HG03159 (cell line): ENCODE measurements at regions not wholly inside any gene's neighbourhood (a gene's known extent, or its start where the extent isn't known, plus 50 kb on each side); places are given as distances from the start of the nearest gene placed in this dataset.

Experiments
- ATAC-seq: cut with Tn5 transposase; IDR thresholded peaks from one replicate; pipeline ENCODE4 v1.9.1; 2021; ENCODE audit warnings: mild to moderate bottlenecking, moderate library complexity; ENCODE audit not compliant: unreplicated experiment

DNA sequence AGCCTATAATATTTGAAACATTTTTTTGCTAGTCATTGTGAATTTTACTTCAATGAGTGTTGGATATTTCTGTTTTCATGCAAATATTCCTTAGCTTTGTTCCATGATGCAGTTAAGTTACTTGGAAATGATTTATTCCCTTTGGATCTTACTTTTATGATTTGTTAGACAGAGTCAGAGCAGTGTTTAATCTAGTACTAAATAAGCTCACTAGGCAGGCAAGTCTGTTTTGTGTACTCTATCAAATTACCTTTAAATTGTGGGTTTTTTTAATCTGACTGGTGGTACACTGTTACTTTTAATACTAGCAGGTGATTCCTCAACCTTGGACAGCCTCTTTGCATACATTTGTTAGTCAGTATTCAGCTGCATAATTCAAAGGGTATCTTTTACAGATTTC lies 173.3 kb upstream of the MBNL1 start:
- ATAC-seq, result no peak

GRCh38 chr3:152096280-152096906 lies 172.3 kb upstream of the MBNL1 start:
- no peak for ATAC-seq

- ATAC-seq, result no peak
Observed at GRCh38 chr3:152097120-152097519, 171.6 kb upstream of the MBNL1 start.

GRCh38 chr3:152097770-152098169 lies 171.0 kb upstream of the MBNL1 start:
- no peak for ATAC-seq

- peak; percentile 96 for ATAC-seq
Observed at GRCh38 chr3:152100491-152101132, 168.1 kb upstream of the MBNL1 start.

- no peak for ATAC-seq
Observed at GRCh38 chr3:152102410-152102809, 166.3 kb upstream of the MBNL1 start.

DNA sequence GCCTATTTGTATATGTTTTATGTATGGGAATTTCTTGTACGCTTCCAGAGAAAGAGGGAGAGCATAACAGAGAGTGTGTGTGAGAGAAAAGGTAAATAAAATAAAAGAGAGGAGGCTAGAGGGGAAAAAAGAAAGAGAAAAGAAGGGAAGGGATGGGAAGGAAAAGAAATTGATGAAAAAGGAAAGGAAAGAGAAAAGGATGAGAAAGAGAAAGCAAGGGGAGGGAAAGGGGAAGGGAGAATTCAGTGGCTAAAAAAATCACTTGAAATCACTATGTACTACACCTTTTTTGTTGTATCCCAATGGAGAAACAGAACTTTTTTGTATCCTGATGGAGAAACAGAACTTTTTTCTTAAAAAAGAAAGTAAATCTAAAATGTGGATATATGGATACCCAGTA lies 165.5 kb upstream of the MBNL1 start:
- ATAC-seq, result no peak

GRCh38 chr3:152104847-152105415 lies 163.8 kb upstream of the MBNL1 start:
- no peak for ATAC-seq

DNA sequence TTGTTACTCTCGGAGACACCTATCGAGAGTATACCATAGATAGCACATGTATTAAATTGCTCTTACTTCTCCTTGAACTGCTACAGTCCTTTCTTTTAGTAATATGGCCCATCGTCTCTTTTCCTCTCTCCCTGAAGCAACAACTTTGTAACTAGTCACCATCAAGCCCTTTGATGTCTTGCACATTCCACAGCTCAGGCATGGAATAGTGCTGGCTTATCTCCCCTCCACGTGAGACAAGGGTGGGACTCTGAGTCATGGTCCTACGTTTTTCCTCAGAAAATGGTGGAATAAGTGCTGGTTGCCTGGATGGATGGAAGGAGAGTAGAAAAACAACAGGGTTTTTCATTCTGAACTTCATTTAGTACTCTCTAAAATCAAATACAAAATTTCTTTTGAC lies 163.3 kb upstream of the MBNL1 start:
- ATAC-seq, result no peak

DNA sequence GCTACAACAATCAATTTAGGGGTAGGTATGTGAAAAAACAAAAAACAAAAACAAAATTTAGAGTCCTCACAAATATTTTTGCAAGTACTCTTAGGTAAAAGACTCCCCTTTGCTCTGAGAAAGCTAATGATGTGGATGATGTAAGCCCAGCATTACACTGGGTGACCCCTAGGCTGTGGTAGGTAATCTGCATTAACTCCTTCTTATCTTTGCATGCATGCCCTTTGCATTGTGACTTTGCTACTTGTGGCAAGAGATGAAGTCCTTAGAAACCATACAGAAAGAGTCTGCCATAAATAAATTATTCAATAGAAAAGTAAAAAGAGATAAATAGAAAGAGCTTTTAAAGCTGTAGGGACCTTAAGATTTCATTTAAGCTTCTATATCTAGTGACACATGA lies 159.7 kb upstream of the MBNL1 start:
- no peak for ATAC-seq

GRCh38 chr3:152113413-152113812 lies 155.3 kb upstream of the MBNL1 start:
- no peak for ATAC-seq

DNA sequence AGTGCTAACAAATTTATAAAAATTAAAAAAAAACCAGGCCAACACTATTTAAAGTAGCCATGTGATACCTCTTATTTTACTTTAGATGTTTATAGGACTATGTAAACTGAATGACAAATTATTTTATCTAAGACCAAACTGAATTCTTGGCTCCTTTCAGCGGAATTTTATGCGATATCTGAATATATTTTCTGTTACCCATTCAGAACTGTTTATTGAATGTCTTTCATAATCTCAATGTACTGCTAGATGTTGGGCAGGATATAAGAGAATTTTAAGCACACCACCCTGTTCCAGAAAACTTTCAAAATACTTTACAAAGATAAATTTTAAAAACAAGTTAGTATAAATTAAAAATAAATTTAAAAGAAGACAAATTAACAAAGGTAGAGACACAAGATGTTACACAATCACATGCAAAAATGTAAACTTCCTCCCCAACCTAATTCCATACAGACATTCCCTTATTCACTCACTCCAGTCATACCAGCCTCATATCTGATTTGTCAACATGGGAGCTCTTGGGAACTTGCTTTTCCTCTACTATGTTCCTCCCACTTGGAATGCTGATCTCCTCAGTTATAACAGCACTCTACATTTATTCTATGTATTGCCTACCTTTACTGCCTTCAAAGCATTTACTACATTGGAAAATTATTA lies 154.6 kb upstream of the MBNL1 start:
- ATAC-seq, result no peak

- no peak for ATAC-seq
Observed at GRCh38 chr3:152120601-152121269, 148.0 kb upstream of the MBNL1 start.

- no peak for ATAC-seq
Observed at GRCh38 chr3:152121270-152121636, 147.5 kb upstream of the MBNL1 start.

- no peak for ATAC-seq
Observed at GRCh38 chr3:152122851-152123250, 145.9 kb upstream of the MBNL1 start.

DNA sequence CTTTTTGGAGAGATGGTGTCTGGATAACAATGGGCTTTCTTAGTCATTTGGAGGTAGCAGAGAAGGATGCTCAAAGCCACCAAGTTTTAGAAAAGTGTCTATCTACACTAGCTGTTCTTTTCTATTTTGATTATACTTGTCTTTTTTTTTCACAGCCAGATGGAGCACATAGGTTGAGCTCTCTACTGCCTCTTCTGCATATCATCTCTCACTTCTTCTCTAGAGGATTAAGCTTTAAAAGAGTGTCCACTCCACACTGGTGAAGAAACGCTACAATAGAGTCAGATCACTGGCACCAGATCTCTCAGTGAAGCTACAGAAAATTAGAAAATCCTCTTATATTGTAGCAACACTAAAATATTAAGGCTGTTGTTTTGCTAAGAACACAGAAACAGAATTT lies 145.3 kb upstream of the MBNL1 start:
- no peak for ATAC-seq

DNA sequence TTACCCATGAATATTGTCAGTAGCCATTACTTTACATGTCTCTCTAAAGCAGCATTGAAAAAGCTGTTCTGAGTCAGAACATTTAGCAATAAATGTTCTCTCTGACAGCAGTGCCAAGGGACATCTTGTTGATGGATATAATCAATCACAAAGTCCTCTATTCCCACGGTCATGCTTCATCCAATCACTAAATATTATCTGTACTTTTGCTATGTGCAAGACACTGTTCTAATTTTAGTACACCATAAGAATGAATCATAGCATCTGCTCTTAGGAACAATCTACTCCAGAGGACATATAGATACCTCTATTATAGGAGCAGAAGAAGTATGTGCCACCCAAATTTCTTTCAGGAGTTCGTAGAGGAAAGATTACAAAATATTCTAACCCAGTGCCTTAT lies 142.5 kb upstream of the MBNL1 start:
- no peak for ATAC-seq

DNA sequence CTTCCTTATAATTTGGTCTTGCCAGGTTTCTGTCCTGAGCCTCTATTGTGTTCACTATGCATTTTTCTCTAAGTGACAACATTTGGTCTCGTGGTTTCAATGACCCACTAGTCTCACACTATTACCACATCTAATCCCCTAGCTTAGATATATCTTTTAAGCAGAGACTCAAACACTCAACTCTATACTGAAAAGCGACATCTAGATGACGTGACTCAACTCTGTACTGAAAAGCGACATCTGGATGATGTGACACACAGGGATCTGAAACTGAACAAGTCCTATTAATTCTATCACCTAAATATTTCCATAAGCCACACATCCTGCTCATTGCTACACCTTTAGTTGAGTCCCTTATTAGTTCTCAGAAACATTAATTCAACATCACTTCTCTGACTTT lies 141.7 kb upstream of the MBNL1 start:
- peak; percentile 99 for ATAC-seq

GRCh38 chr3:152128356-152128755 lies 140.4 kb upstream of the MBNL1 start:
- ATAC-seq, result no peak

DNA sequence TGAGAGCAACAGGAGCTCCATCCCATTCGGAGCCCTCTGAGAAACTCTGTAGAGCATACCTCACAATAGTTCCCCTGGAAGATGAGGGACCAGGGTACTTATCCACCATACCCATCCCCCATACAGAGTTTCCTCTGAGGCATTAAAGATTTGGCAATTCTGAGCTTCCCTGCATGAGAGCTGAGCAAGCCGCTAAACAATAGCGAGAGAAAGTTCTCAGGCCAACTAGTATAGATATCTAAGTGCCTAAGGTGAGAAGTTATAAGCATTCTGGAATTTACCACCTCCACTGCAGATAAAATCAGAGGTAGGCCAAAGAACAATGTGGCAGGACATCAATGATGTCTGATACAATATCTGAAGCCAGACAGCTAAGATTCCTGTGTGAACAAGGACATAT lies 129.1 kb upstream of the MBNL1 start:
- no peak for ATAC-seq

DNA sequence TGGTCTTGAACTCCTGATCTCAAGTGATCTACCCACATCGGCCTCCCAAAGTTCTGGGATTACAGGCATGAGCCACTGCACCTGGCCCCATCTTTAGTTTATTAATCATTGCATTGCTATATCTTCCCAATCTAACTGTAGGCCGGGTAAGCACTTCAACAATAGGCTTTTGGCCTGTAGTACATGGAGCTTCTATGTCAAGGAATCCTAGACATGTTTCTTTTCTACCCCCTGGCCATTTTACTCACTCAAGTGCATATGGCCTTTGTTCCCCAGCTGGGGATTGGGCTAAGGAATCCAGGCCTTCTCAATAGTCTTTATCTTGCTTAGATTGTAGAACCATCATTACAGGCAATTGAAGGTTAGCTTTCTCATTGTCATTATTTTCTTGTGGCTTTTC lies 122.3 kb upstream of the MBNL1 start:
- ATAC-seq, result no peak

DNA sequence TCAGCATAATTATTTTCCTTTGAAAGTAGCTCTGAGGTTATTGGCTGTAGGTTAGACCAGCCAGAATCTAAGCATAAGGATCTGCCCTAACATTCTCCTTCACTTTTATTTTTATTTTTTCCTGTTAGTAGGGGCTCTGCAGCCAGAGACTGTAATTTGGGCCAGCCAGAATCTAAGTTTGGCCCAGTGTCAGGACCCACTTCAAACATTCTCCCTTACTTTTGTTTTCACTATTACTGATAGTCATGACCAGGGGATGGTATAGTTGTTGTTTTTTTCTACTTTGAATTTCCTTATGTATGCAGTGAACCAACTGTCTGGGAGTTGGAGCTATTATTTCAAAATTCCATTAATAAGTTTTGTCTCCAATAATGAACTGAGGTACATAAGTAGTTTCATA lies 121.0 kb upstream of the MBNL1 start:
- no peak for ATAC-seq
